ENCODE measurements at regions not wholly inside any gene's neighbourhood (a gene's known extent, or its start where the extent isn't known, plus 50 kb on each side); places are given as distances from the start of the nearest gene placed in this dataset.

GRCh38 chr5:125766706-125767105, 656.5 kb upstream of the GRAMD2B start:
- no peak for DNase-seq (ENCODE audit: low spot score)

GRCh38 chr5:125775896-125776295, 647.3 kb upstream of the GRAMD2B start:
- no peak for DNase-seq (ENCODE audit: low spot score)

GRCh38 chr5:125776656-125777139, 646.5 kb upstream of the GRAMD2B start:
- DNase-seq (ENCODE audit: low spot score), result no peak

- DNase-seq (ENCODE audit: low spot score), result no peak
Measured at GRCh38 chr5:125778791-125779190, 644.4 kb upstream of the GRAMD2B start.

GRCh38 chr5:125785407-125785806, 637.8 kb upstream of the GRAMD2B start:
- DNase-seq (ENCODE audit: low spot score), result no peak

DNA sequence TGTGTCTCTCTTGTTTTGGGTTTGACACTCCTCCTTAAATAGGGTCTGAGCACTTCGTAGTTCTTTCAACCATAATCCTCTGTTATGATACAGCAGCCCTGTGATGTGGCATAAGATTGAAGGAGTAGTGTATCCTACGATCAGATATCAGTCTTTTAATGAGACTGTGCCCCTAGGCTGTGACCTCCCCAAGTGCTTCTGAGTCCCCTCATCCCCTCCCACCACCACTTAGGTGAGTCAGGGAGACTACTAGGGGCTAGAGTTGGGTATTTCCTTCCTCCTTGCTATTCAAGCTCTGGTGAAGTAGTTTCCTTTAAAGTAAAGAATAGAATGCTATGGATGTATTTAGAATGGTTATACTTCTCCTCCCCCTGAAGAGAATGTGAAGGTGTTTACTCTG, 637.2 kb upstream of the GRAMD2B start:
- DNase-seq (ENCODE audit: low spot score), result no peak

DNA sequence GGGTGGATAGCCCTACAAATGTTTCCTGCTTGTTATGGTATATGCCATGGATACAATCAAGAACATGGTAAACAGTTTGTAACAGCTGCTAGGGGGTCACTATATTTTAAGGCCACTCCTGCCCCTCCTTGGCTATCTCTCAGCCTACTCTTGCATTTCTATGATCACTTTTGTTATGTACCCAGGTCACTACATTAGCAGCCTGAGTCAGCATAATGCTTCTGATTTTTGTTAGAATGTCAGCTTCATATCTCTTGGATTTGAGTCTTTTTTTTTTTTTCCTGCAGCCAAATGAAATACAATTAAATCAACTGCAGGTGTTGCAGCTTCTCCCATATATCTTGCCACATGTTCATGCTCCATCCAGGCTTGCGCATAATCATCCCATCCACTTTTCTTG, 629.7 kb upstream of the GRAMD2B start:
- no peak for DNase-seq (ENCODE audit: low spot score)

DNA sequence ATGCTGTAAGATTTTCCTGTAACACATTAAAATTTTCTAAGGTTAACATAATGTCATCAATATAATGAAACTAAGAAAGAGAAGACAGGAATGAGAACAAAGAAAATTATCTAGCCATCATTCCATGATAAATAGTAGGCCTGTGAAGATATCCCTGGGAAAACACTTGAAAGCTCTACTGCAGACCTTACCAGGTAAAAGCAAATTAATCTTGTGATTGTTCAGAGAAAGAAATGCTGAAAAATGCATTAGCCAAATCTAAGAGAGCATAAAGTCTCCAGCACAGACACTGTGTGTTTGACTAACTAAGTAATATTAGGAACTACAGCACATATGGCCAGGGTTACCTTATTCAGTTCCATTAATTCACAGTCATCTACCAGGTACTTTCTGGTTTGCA, 628.3 kb upstream of the GRAMD2B start:
- DNase-seq (ENCODE audit: low spot score), result no peak

DNA sequence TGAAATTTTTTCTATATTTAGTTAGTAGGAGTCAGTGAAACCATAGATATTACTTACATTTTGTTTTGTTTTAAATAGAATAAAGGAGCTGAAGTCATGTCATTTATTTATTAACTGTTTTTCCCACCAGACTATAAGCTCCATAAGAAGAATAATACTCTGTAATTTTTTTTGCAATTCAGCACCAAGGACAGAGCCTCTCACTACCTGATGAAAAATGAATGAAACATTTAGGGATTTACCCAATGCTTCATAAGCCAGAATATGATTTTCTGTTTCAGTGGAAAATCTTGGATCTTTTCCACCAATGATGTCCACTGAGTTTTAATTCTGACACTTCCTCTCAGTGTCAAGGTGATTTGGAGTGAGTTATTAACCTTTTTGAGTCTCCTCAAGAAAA, 624.9 kb upstream of the GRAMD2B start:
- peak; percentile 19 for DNase-seq (ENCODE audit: low spot score)

- no peak for DNase-seq (ENCODE audit: low spot score)
Measured at GRCh38 chr5:125812651-125813050, 610.6 kb upstream of the GRAMD2B start.

DNA sequence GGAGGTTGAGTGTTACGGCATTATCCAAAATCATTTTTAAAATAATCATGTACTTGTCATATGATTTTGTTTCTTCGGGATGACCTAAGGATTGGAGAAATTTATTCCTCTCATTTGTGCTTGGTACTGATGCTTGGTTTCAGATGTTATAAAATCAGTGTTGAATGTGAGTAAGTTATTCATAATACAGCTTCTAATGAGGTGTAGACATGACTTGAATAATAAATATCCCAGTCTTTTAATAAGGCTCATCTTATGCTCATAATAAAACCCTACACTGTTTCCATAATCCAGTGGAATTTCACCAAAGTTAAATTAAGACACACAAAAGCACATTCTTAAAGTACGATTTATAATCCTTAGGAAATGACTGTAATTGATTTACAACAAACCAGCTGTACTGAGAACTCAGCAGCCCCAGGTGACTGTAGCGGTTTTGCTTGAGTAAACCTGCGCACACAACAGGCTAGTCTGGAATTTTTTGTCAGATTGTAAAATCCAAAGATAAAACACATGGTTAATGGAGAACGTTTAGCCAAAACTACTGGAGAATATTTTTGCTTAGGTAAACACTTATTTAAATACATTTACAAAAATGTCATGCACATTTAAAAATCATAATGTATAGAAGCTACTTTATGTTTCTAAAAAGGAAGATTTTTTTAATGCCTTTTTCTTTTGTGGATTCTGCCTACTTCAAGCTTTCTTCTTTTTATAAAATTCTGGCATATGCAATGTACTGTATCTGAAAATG, 609.8 kb upstream of the GRAMD2B start:
- DNase-seq (ENCODE audit: low spot score), result no peak

- no peak for DNase-seq (ENCODE audit: low spot score)
Measured at GRCh38 chr5:125814119-125814518, 609.1 kb upstream of the GRAMD2B start.

DNA sequence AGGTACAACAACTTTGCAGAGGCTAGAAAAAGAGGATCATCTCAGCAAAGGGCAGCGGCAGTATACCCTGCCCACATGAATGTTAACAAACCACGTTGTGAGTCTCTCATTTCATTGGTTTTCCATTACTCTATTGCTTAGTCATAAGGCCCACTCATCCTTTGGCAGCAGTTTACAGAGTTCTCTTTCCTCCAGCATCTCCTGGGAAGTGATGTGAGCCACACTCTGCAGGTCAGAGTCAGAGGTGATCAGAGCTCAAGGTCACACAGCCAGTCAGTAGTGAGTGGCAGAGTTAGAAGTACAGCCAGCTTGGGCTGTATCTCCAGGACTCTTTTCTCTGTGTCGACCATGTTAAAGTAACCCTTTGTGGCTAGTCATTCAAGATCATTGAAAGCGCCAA, 599.6 kb upstream of the GRAMD2B start:
- no peak for DNase-seq (ENCODE audit: low spot score)

GRCh38 chr5:125826214-125826613, 597.0 kb upstream of the GRAMD2B start:
- DNase-seq (ENCODE audit: low spot score), result no peak

DNA sequence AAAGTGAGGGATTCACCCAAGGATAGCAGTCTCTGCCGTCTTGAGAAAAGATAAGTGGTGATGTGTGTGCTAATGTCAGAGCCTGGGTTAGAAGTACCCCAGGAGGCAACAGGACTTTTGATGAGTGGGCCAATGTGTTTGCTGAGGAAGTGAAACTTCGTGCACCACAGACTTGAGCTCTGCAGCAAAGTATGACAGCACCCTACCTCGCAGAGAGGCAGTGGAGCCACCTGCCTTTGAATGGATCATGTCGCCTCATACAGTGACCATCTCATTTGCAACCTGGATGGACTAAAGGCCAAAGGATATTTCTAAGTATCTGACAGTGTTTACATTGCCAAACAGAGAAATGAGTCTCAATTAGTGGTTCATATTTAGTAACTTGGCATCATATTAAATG, 593.9 kb upstream of the GRAMD2B start:
- DNase-seq (ENCODE audit: low spot score), result no peak

- no peak for DNase-seq (ENCODE audit: low spot score)
Measured at GRCh38 chr5:125833398-125833797, 589.8 kb upstream of the GRAMD2B start.

DNA sequence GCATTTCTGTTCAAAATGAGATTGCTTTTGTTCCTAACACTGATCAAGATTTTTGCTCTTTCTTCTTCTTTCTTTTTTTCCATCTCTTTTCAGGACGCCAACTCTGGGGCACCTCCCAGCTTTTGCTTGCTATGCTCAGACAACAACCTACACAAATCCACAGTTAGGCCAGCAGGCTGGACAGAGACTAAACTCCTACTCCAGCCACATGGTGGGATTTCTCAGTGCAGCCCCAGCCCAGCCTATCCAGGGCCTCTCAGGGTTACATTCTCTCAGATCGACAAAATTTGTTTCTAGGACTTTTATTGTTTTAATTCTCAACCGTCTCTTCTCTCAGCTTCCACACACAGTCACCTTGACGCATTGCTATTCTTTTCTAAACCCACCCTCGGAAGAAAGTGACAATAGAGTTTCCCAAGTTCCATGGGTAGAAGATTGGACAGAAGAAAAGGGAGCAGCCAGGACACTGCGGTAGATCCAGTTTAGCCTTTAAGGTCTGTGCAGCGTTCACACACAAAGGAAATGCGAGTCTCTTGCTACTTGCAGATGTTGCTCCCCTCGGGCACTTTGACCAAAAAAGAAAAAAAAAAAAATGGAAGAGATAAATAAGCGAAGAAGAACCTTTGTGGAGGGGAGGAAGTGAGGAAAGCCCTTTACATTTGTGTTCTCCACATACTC, 588.6 kb upstream of the GRAMD2B start:
- no peak for DNase-seq (ENCODE audit: low spot score)

DNA sequence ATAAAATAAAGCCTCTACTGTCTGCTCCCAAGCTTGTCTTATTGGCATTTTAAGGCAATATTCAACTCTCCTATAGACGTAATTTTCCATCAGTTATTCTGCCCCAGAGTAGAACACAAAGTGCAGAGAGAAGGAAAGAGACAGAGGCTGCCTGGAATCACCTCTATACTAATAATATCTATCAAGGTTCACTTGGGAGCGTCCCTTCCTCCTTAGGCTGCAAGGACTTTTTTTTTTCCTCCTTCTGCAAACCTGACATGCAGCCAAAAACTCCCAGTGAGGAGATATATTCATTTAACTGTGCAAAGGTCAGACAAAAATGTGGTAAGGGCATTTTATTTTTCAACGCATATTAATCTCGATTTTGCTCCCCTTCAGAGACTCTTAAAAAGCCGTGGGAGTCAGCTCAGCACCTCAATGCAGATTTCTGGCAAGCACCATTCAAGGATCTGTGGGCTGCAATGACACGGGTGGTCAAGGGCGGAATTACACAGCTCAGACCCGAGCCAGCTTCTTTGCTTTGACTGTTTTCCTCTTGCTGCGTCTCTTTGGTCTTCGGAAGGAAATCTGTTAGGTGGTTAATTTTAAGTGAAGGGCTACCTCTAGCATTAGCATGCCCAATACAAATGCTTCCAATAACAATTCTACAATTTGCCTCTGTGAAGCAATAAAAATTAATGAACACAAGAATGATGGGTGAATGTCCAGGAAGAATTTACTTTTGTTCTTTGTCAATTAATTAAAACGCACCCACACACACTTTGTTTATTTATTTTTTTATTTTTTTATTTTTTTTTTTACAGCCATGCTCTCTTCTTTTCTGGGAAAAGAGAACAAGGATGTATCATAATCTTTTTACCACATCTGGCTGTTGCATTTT, 587.7 kb upstream of the GRAMD2B start:
- DNase-seq (ENCODE audit: low spot score), result peak; percentile 7

DNA sequence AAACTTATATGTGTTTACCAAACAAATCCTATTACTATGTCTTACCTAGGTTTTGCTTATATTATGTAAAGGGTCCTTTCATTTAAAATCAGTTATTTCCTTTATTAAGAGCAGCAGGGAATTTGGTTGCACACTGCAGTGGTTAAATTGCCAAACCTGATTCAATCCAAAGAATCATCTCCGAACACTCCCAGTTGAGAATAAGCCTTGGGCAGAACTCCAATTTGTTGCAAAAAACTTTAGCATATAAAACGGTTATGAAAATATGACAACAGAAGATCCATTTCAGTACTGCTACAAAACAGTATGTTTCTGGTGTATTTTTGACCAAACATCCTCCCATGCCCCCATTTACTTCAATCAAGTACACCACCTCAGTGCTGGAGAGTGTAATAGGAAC, 587.0 kb upstream of the GRAMD2B start:
- no peak for DNase-seq (ENCODE audit: low spot score)

- DNase-seq (ENCODE audit: low spot score), result no peak
Measured at GRCh38 chr5:125837866-125838265, 585.3 kb upstream of the GRAMD2B start.

DNA sequence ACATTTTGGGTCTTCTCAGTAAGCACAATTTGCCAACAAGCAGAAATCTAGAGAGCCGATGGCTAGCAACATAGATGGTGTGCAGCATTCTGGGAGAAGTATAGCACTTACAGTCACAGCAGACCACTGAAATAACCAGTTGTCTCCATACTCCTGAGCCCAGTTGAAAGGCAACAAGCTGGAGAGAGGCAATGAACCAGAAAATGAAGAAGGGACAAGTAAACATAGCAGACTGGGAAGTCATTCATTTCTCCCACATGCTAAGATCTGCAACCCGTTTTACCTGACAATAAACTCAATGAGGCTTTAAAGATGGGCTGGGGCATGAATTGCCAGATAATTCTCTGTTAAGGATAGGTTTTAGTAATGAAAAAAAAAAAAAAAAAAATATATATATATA, 575.6 kb upstream of the GRAMD2B start:
- no peak for DNase-seq (ENCODE audit: low spot score)

GRCh38 chr5:125848751-125849150, 574.5 kb upstream of the GRAMD2B start:
- no peak for DNase-seq (ENCODE audit: low spot score)

GRCh38 chr5:125856949-125857348, 566.3 kb upstream of the GRAMD2B start:
- DNase-seq (ENCODE audit: low spot score), result no peak

Measured in kidney capillary endothelial cell (primary cell).